HepG2 (cell line): ENCODE measurements at regions not wholly inside any gene's neighbourhood (a gene's known extent, or its start where the extent isn't known, plus 50 kb on each side); places are given as distances from the start of the nearest gene placed in this dataset.

Source experiments
- ATAC-seq: fragments of 200-7000 bp; cut with Tn5 transposase; 3 replicates; pipeline ENCODE4 v1.9.1; 2020; ENCODE audit warnings: mild to moderate bottlenecking, moderate library complexity
- BruUV-seq: library from RNA; stranded (reverse); fragments of 400-500 nt; replicated peaks from 2 replicates; lab custom pipeline; 2021; lab: Mats Ljungman, UMichigan
- CTCF ChIA-PET: fragments of 300-600 bp; formaldehyde crosslinking; extraction: SDS; loops from one replicate; lab custom pipeline; 2021; ENCODE audit warnings: low total read pairs, inconsistent platforms, low intra/inter-chr PET ratio; lab: Yijun Ruan, JAX
- POLR2A ChIA-PET: fragments of 350-600 bp; sonication (Branson Sonifier 250); formaldehyde crosslinking; loops from one replicate; lab custom pipeline; 2020; ENCODE audit warnings: antibody characterized with exemption, inconsistent platforms; lab: Yijun Ruan, JAX
- DNase-seq: peaks from one replicate; pipeline ENCODE4 v3.0.0-alpha.2; 2015; ENCODE audit warnings: low spot score
- FAIRE-seq: peaks from 3 replicates; lab custom pipeline; 2011; peaks lifted over from hg19 to GRCh38; lab: Jason Lieb, UNC
- H2AFZ ChIP-seq: one replicate; pipeline ENCODE4 v1.6.1; 2011; ENCODE audit warnings: low read length, inconsistent platforms
- H3K27ac ChIP-seq: fragments of 300-600 bp; 3 replicates; pipeline ENCODE4 v1.8.0; 2011; ENCODE audit warnings: mixed run types, mild to moderate bottlenecking, mixed read lengths, low read length, inconsistent platforms; ENCODE audit not compliant: insufficient read depth; ENCODE audit errors: extremely low read length
- H3K27me3 ChIP-seq, 2 experiments: fragments of 200-600 bp in 1 of 2; 2 replicates in 1 of 2; 3 replicates in 1 of 2; pipeline versions ENCODE4 v1.6.0 to v1.8.0; 2011; ENCODE audit warnings: low read length in 2 of 2, mild to moderate bottlenecking in 2 of 2, moderate library complexity in 2 of 2, inconsistent platforms in 1 of 2; ENCODE audit not compliant: insufficient read depth in 2 of 2, control insufficient read depth in 1 of 2
- H3K36me3 ChIP-seq, 2 experiments: fragments of 200-600 bp in 1 of 2; replicated peaks in 1 of 2; 2 replicates in 1 of 2; 3 replicates in 1 of 2; pipeline versions ENCODE4 v1.5.1 to v1.8.0; 2011; ENCODE audit warnings: low read length in 2 of 2, inconsistent platforms in 1 of 2; ENCODE audit not compliant: insufficient read depth in 2 of 2, control insufficient read depth in 1 of 2
- H3K4me1 ChIP-seq: 2 replicates; pipeline ENCODE4 v1.5.1; 2012; ENCODE audit warnings: low read length, inconsistent platforms; ENCODE audit not compliant: insufficient read depth
- H3K4me2 ChIP-seq: 2 replicates; pipeline ENCODE4 v1.6.0; 2011; ENCODE audit warnings: low read depth, low read length, inconsistent platforms
- H3K4me3 ChIP-seq, 3 experiments: fragments of 200-600 bp in 1 of 3; sonication (generic), shearing (Covaris generic) in 1 of 3; replicated peaks in 1 of 3; 2 replicates each; pipeline ENCODE4 v1.5.1; 2011 to 2016; ENCODE audit warnings: low read length in 3 of 3, inconsistent platforms in 2 of 3, low read depth in 2 of 3, mild to moderate bottlenecking in 2 of 3, control low read depth in 1 of 3, mixed read lengths in 1 of 3; ENCODE audit not compliant: insufficient read depth in 1 of 3
- H3K79me2 ChIP-seq: one replicate; pipeline ENCODE4 v1.6.1; 2011; ENCODE audit warnings: low read length, inconsistent platforms; ENCODE audit not compliant: insufficient read depth
- H3K9ac ChIP-seq: 2 replicates; pipeline ENCODE4 v1.6.0; 2011; ENCODE audit warnings: mild to moderate bottlenecking, low read depth, low read length, inconsistent platforms; ENCODE audit not compliant: insufficient read depth
- H3K9me3 ChIP-seq: 2 replicates; pipeline ENCODE4 v1.5.1; 2012; ENCODE audit warnings: mild to moderate bottlenecking, low read length
- H4K20me1 ChIP-seq: 2 replicates; pipeline ENCODE4 v1.6.0; 2011; ENCODE audit warnings: inconsistent platforms, mild to moderate bottlenecking, low read length, moderate library complexity; ENCODE audit not compliant: insufficient read depth
- GMEB1 ChIP-seq: sonication (generic); formaldehyde crosslinking; IDR thresholded peaks from 2 replicates; pipeline ENCODE4 v1.5.1; 2020; ENCODE audit warnings: missing genetic modification reagents, mild to moderate bottlenecking, borderline replicate concordance
- HDAC1 ChIP-seq: sonication (generic); formaldehyde crosslinking; IDR thresholded peaks from 2 replicates; pipeline ENCODE4 v1.5.1; 2020; ENCODE audit warnings: mild to moderate bottlenecking, missing genetic modification reagents
- MAZ ChIP-seq, 2 experiments: sonication (generic) in 1 of 2; formaldehyde crosslinking in 1 of 2; IDR thresholded peaks; 2 replicates each; pipeline versions ENCODE4 v1.5.0 to v1.6.1; 2012 to 2020; ENCODE audit warnings: low read depth in 2 of 2, mild to moderate bottlenecking in 2 of 2, borderline replicate concordance in 1 of 2, improper control_type of control experiment in 1 of 2, low read length in 1 of 2, missing genetic modification reagents in 1 of 2, moderate library complexity in 1 of 2
- NFRKB ChIP-seq: fragments of 450-650 bp; IDR thresholded peaks from 2 replicates; pipeline ENCODE4 v1.6.1; 2017
- NR0B2 ChIP-seq: sonication (generic); formaldehyde crosslinking; IDR thresholded peaks from 2 replicates; pipeline ENCODE4 v1.4.0; 2020; ENCODE audit warnings: mild to moderate bottlenecking, missing genetic modification reagents
- ZFY ChIP-seq: sonication (generic); formaldehyde crosslinking; IDR thresholded peaks from 2 replicates; pipeline ENCODE4 v1.4.0; 2020; ENCODE audit warnings: missing genetic modification reagents
- ZNF354B ChIP-seq: sonication (generic); formaldehyde crosslinking; IDR thresholded peaks from 2 replicates; pipeline ENCODE4 v1.8.0; 2022; ENCODE audit warnings: mild to moderate bottlenecking, missing genetic modification reagents
- ZNF530 ChIP-seq: sonication (generic); formaldehyde crosslinking; IDR thresholded peaks from 2 replicates; pipeline ENCODE4 v1.5.0; 2020; ENCODE audit warnings: low read depth, mild to moderate bottlenecking, missing genetic modification reagents
- ZNF580 ChIP-seq: IDR thresholded peaks from 2 replicates; pipeline ENCODE4 v1.6.1; 2016; ENCODE audit warnings: low read depth, borderline replicate concordance
- whole genome bisulfite sequencing: methylation state at CpG from one replicate; pipeline ENCODE4 v1.1.6; 2017; ENCODE audit warnings: low lambda C conversion rate; 5-methylcytosine and 5-hydroxymethylcytosine counted together
- in situ Hi-C: cut with HindIII; loops from 2 replicates; pipeline ENCODE4 v1.10.0; 2017; ENCODE audit warnings: low pct_unique_long_range_greater_than_20kb; ENCODE audit not compliant: extremely low pct_ligation_motif_present
- intact Hi-C: fragments of 100-400 bp; cut with micrococcal nuclease; formaldehyde crosslinking; loops from one replicate; pipeline ENCODE4 v1.10.0; 2022; ENCODE audit not compliant: unreplicated experiment

- no peaks in the 10 kb centered on the region for H4K20me1 ChIP-seq
- no peak for TF ChIP-seq ZNF530 (CRISPR knock-in tag)
- TF ChIP-seq GMEB1 (CRISPR knock-in tag): no peak
- no peak for TF ChIP-seq HDAC1
- TF ChIP-seq ZNF354B (CRISPR knock-in tag): no peak
- no peak for TF ChIP-seq NFRKB
- TF ChIP-seq MAZ (IDR thresholded peaks at IDR 0.05; ENCODE audit: borderline replicate concordance, low read depth, low read length): no peak
- TF ChIP-seq MAZ (CRISPR knock-in tag; IDR thresholded peaks at IDR 0.05; ENCODE audit: low read depth): no peak
- TF ChIP-seq ZFY (CRISPR knock-in tag): no peak
- no peak for TF ChIP-seq NR0B2 (CRISPR knock-in tag)
- TF ChIP-seq ZNF580 (CRISPR knock-in tag): no peak
- TF ChIP-seq, all 625 proteins: peak for 0
- 0% methylated on average over 2 of the region's 2 CpGs for WGBS
- Histone ChIP-seq H3K27me3 (no peaks in the 10 kb centered on the region), H2AFZ (no peak overlapping the region), H3K27ac (no peak overlapping the region), H3K4me3 (no peak overlapping the region), H3K9me3 (no peaks in the 10 kb centered on the region), H3K36me3 (no peaks in the 10 kb centered on the region), H3K4me1 (no peaks in the 10 kb centered on the region), H3K4me2 (no peak overlapping the region), H3K79me2 (no peaks in the 10 kb centered on the region), H3K9ac (no peak overlapping the region)
- ATAC-seq: no peak
- POLR2A ChIA-PET: no interaction called here
- intact Hi-C loops: no loop called here
- DNase-seq: no peak
- FAIRE-seq: no peak
- in situ Hi-C loops: no loop called here
- no TSS peak for BruUV-seq
- CTCF ChIA-PET: no interaction called here
These were observed 257.4 kb upstream of the CAMK1G start for GRCh38 chr1:209326076-209326475.
